NCI-H345 (cell line): ENCODE measurements at regions not wholly inside any gene's neighbourhood (a gene's known extent, or its start where the extent isn't known, plus 50 kb on each side); places are given as distances from the start of the nearest gene placed in this dataset.
A peak's percentile ranks its signal among the peaks of the same experiment; 100 is the strongest.
"Not testable (repeated sequence)": the region's sequence is repeated elsewhere in the genome, so short reads cannot be mapped to it uniquely, and the experiment has no call there.

Experiments
- DNase-seq: peaks from one replicate; lab custom pipeline; 2025; lab: John Stamatoyannopoulos, UW

- DNase-seq, result peak; percentile 14
Observed at GRCh38 chr10:94088926-94089381, 95.2 kb downstream of the PLCE1 start.

- DNase-seq, result no peak
Observed at GRCh38 chr10:94091649-94092048, 97.9 kb downstream of the PLCE1 start.

- DNase-seq, result no peak
Observed at GRCh38 chr10:94092848-94093247, 99.1 kb downstream of the PLCE1 start.

GRCh38 chr10:94093286-94093905 lies 99.7 kb downstream of the PLCE1 start:
- DNase-seq, result no peak

- DNase-seq, result no peak
Observed at GRCh38 chr10:94094540-94094939, 100.8 kb downstream of the PLCE1 start.

GRCh38 chr10:94097656-94098055 lies 103.9 kb downstream of the PLCE1 start:
- no peak for DNase-seq

- no peak for DNase-seq
Observed at GRCh38 chr10:94098896-94099295, 105.2 kb downstream of the PLCE1 start.

GRCh38 chr10:94101894-94102293 lies 108.2 kb downstream of the PLCE1 start:
- DNase-seq, result no peak

- DNase-seq, result no peak
Observed at GRCh38 chr10:94102436-94102835, 108.7 kb downstream of the PLCE1 start.

GRCh38 chr10:94103192-94103591 lies 109.5 kb downstream of the PLCE1 start:
- DNase-seq, result no peak

- no peak for DNase-seq
Observed at GRCh38 chr10:94103801-94104221, 110.1 kb downstream of the PLCE1 start.

- no peak for DNase-seq
Observed at GRCh38 chr10:94104316-94105000, 110.7 kb downstream of the PLCE1 start.

- DNase-seq, result no peak
Observed at GRCh38 chr10:94105226-94105625, 111.5 kb downstream of the PLCE1 start.

- no peak for DNase-seq
Observed at GRCh38 chr10:94107191-94107590, 113.5 kb downstream of the PLCE1 start.

- no peak for DNase-seq
Observed at GRCh38 chr10:94108200-94108599, 114.5 kb downstream of the PLCE1 start.

GRCh38 chr10:94111367-94111766 lies 117.6 kb downstream of the PLCE1 start:
- no peak for DNase-seq

GRCh38 chr10:94112321-94112720 lies 118.6 kb downstream of the PLCE1 start:
- DNase-seq, result no peak

GRCh38 chr10:94115725-94116124 lies 122.0 kb downstream of the PLCE1 start:
- DNase-seq, result no peak

- DNase-seq, result no peak
Observed at GRCh38 chr10:94116848-94117247, 123.1 kb downstream of the PLCE1 start.

GRCh38 chr10:94122211-94122610 lies 128.5 kb downstream of the PLCE1 start:
- no peak for DNase-seq

GRCh38 chr10:94123258-94123995 lies 129.7 kb downstream of the PLCE1 start:
- no peak for DNase-seq

- not testable (repeated sequence) for DNase-seq
Observed at GRCh38 chr10:94124147-94124546, 130.4 kb downstream of the PLCE1 start.

GRCh38 chr10:94125268-94125667 lies 131.5 kb downstream of the PLCE1 start:
- DNase-seq, result not testable (repeated sequence)
